ENCODE measurements at regions not wholly inside any gene's neighbourhood (a gene's known extent, or its start where the extent isn't known, plus 50 kb on each side); places are given as distances from the start of the nearest gene placed in this dataset.

DNA sequence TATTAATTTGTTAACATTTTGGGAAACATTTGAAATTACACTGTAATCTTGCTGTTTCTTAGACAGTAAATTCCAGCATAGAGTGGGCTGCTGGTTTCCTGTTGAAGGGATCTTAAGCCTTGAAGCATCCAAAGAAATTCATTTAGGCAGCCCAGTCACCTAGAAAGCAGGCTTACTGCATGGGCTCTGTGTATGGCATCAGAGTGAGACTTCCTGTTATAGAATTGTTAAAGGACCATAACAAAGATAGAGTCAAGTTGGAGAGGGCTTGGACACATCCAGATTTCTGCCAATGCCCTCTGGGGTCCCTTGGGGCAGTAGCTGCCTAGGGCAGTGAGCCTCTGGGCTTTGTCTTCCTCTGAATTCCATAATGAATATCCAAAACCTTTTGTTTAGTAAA, 149.2 kb downstream of the DYRK2 start:
- DNase-seq (ENCODE audit: low read depth) (no peak), FAIRE-seq (no peak)
- H3K4me3 ChIP-seq (ENCODE audit: low read depth, low read length): no peak overlapping the region
- TF ChIP-seq, protein P1, sequence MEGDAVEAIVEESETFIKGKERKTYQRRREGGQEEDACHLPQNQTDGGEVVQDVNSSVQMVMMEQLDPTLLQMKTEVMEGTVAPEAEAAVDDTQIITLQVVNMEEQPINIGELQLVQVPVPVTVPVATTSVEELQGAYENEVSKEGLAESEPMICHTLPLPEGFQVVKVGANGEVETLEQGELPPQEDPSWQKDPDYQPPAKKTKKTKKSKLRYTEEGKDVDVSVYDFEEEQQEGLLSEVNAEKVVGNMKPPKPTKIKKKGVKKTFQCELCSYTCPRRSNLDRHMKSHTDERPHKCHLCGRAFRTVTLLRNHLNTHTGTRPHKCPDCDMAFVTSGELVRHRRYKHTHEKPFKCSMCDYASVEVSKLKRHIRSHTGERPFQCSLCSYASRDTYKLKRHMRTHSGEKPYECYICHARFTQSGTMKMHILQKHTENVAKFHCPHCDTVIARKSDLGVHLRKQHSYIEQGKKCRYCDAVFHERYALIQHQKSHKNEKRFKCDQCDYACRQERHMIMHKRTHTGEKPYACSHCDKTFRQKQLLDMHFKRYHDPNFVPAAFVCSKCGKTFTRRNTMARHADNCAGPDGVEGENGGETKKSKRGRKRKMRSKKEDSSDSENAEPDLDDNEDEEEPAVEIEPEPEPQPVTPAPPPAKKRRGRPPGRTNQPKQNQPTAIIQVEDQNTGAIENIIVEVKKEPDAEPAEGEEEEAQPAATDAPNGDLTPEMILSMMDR (IDR thresholded peaks at IDR 0.05; ENCODE audit: insufficient read depth, low read length, severe bottlenecking): no peak
- H3K27me3 ChIP-seq (ENCODE audit: control insufficient read depth, insufficient read depth, low read length): peaks cover 1% of the 10 kb centered on the region
- H3K36me3 ChIP-seq (ENCODE audit: control insufficient read depth, insufficient read depth, low read length): no peaks in the 10 kb centered on the region

DNA sequence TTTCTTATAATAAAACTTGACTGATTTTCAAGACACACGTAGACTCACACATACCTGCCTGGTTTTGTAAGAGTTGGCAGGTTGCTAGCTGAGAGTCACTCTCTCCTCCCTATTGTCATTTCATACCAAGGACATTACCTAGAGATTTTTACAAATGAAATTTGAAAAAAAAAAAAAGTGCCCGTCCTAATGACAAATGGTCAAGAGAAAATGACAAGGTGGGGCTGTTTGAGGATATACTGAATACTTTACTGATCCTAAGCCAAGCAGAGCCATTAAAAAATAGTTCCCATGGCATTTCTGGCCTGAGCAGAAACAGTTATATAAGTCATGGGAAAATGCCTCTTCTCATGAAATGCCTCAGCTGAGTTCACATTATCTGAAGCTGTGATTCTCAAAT, 150.2 kb downstream of the DYRK2 start:
- FAIRE-seq: no peak
- H3K4me3 ChIP-seq (ENCODE audit: low read depth, low read length): no peak overlapping the region
- H3K27me3 ChIP-seq (ENCODE audit: control insufficient read depth, insufficient read depth, low read length): peaks cover 1% of the 10 kb centered on the region
- TF ChIP-seq, protein P1 (IDR thresholded peaks at IDR 0.05; ENCODE audit: insufficient read depth, low read length, severe bottlenecking): no peak
- DNase-seq (ENCODE audit: low read depth): no peak
- H3K36me3 ChIP-seq (ENCODE audit: control insufficient read depth, insufficient read depth, low read length): no peaks in the 10 kb centered on the region

DNA sequence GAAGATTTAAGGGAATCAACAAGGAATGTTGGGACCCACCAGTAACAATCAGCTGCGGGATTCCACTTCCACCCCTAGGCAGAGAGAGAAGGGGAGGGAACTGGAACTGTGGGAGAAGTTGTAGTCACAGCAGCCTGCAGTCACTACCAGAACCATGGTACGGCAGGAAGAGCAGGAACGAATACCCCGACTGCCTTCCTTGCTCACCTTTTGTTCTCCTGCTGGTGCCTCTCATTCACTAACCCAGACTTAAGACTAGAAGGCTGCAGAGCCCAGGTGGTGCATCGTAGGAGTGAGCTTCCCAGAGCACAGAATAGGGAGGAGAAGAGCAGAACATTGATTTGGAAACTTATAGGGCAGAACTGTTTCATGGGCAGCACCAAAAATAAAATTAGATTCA, 154.2 kb downstream of the DYRK2 start:
- no peak for DNase-seq (ENCODE audit: low read depth)
- FAIRE-seq: no peak
- H3K4me3 ChIP-seq (ENCODE audit: low read depth, low read length): no peak overlapping the region
- no peaks in the 10 kb centered on the region for H3K36me3 ChIP-seq (ENCODE audit: control insufficient read depth, insufficient read depth, low read length)
- TF ChIP-seq, protein P1 (IDR thresholded peaks at IDR 0.05; ENCODE audit: insufficient read depth, low read length, severe bottlenecking): no peak
- peaks cover 1% of the 10 kb centered on the region for H3K27me3 ChIP-seq (ENCODE audit: control insufficient read depth, insufficient read depth, low read length)

DNA sequence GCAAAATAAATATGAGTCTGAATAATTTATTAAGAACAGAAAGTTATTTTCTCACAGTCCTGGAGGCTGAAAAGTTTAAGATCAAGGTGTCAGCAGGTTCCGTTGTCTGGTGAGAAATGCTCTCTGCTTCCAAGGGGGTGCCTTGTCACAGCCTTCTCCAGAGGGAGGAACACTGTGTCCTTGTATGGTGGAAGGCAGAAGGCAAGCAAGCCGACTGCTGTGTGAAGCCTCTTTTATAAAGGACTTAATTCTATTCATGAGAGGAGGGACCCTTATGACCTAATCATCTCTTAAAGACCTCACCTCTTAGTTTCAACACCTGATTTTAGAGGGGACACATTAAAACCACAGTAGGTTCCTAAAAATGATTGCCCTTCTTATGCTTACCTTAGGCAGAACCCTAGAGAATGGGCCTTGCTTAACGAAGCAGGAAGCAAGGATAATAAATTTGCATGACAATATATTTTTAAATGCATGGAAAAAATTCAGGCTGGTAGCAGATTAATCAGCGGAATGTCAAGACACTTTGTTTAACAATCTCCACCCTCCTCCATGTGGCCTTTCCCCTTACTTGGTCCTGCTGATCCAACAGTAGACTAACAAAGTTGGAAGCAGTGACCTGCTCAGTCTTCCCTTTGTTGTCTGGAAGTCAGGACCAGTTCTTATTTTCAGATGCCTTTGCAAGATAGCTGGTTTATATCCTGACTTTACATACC, 154.9 kb downstream of the DYRK2 start:
- FAIRE-seq (no peak), DNase-seq (ENCODE audit: low read depth) (no peak)
- H3K4me3 ChIP-seq (ENCODE audit: low read depth, low read length): no peak overlapping the region
- no peaks in the 10 kb centered on the region for H3K36me3 ChIP-seq (ENCODE audit: control insufficient read depth, insufficient read depth, low read length)
- TF ChIP-seq, protein P1 (IDR thresholded peaks at IDR 0.05; ENCODE audit: insufficient read depth, low read length, severe bottlenecking): no peak
- H3K27me3 ChIP-seq (ENCODE audit: control insufficient read depth, insufficient read depth, low read length): peaks cover 1% of the 10 kb centered on the region

DNA sequence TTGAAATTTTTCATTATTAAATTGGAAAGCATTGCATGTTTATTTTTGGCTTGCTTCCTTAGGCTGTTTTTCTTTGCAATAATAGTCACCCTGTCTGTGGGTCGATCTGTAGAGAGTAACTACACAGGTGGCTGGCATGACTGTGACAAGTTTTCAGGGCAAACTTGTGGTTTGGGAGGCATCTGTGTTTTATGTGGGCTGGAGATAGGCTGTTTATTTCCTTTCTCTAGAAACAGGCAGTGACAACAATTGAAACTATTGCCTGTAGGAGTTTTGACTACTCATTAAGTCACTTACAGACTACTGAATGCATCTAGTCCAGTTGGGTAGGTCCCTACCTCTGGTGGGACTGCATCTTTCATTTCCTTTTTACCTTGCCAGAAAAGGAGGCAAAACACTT, 155.6 kb downstream of the DYRK2 start:
- Histone ChIP-seq H3K27me3 (ENCODE audit: control insufficient read depth, insufficient read depth, low read length) (peaks cover 1% of the 10 kb centered on the region), H3K36me3 (ENCODE audit: control insufficient read depth, insufficient read depth, low read length) (no peaks in the 10 kb centered on the region), H3K4me3 (ENCODE audit: low read depth, low read length) (no peak overlapping the region)
- DNase-seq (ENCODE audit: low read depth) (no peak), FAIRE-seq (no peak)
- TF ChIP-seq, protein P1 (IDR thresholded peaks at IDR 0.05; ENCODE audit: insufficient read depth, low read length, severe bottlenecking): no peak

DNA sequence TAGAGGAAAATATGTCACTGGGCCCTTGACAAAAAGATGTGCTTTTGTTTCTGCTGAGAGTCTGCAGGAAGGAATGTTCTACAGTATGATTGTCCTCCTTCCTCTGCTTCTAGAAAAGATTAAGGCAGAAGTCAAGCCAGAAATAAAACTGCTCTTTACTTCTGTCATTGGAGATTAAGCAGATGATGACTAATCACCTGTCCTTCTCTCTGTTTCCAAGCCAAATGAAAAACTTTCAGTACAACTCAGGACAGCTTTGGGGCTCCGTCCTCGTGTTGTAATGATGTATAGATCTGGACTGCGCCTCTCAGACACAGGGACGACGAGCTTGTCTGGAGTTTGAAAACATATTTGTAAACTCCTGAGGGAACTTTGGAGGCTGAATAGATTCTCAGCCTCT, 159.3 kb downstream of the DYRK2 start:
- FAIRE-seq (no peak), DNase-seq (ENCODE audit: low read depth) (no peak)
- no peaks in the 10 kb centered on the region for H3K36me3 ChIP-seq (ENCODE audit: control insufficient read depth, insufficient read depth, low read length)
- no peaks in the 10 kb centered on the region for H3K27me3 ChIP-seq (ENCODE audit: control insufficient read depth, insufficient read depth, low read length)
- no peak overlapping the region for H3K4me3 ChIP-seq (ENCODE audit: low read depth, low read length)
- TF ChIP-seq, protein P1 (IDR thresholded peaks at IDR 0.05; ENCODE audit: insufficient read depth, low read length, severe bottlenecking): no peak
